Spleen (tissue), 11 donors: ENCODE measurements at regions not wholly inside any gene's neighbourhood (a gene's known extent, or its start where the extent isn't known, plus 50 kb on each side); places are given as distances from the start of the nearest gene placed in this dataset.

Experiments used
- DNase-seq: peaks from one replicate; pipeline ENCODE4 v3.0.0-alpha.2; 2020
- H3K27ac ChIP-seq, 8 donors: fragments of 200-600 bp; sonication (generic) in 7 of 8; 1 replicate in 4 of 8; 2 replicates in 4 of 8; pipeline versions ENCODE4 v1.5.0 to v1.8.0; 2016 to 2021; ENCODE audit warnings: inconsistent platforms in 4 of 8, mild to moderate bottlenecking in 4 of 8, moderate library complexity in 1 of 8
- H3K27me3 ChIP-seq, 7 donors: fragments of 200-600 bp; sonication (generic) in 6 of 7; replicated peaks in 1 of 7; 1 replicate in 4 of 7; 2 replicates in 3 of 7; pipeline versions ENCODE4 v1.5.0 to v1.8.0; 2016 to 2021; ENCODE audit warnings: inconsistent platforms in 3 of 7, mild to moderate bottlenecking in 1 of 7
- H3K36me3 ChIP-seq, 6 donors: fragments of 200-600 bp; sonication (generic) in 5 of 6; 1 replicate in 4 of 6; 2 replicates in 2 of 6; pipeline versions ENCODE4 v1.5.0 to v1.8.0; 2016 to 2021; ENCODE audit warnings: inconsistent platforms in 2 of 6
- H3K4me1 ChIP-seq, 6 donors: fragments of 200-600 bp; sonication (generic) in 5 of 6; 1 replicate in 3 of 6; 2 replicates in 3 of 6; pipeline versions ENCODE4 v1.5.0 to v1.8.0; 2016 to 2021; ENCODE audit warnings: inconsistent platforms in 3 of 6
- H3K4me3 ChIP-seq, 8 donors: fragments of 200-600 bp; sonication (generic) in 7 of 8; 1 replicate in 4 of 8; 2 replicates in 4 of 8; pipeline versions ENCODE4 v1.5.0 to v1.8.0; 2016 to 2021; ENCODE audit warnings: inconsistent platforms in 4 of 8, mild to moderate bottlenecking in 4 of 8, moderate library complexity in 2 of 8
- H3K9me3 ChIP-seq, 8 donors: fragments of 200-600 bp; sonication (generic) in 7 of 8; 1 replicate in 4 of 8; 2 replicates in 4 of 8; pipeline versions ENCODE4 v1.5.0 to v1.8.0; 2016 to 2021; ENCODE audit warnings: inconsistent platforms in 4 of 8
- POLR2A ChIP-seq, 3 donors: fragments of 450-650 bp; IDR thresholded peaks; one replicate each; pipeline ENCODE4 v1.5.1; 2017; ENCODE audit warnings: antibody characterized with exemption in 3 of 3, mild to moderate bottlenecking in 1 of 3
- POLR2AphosphoS5 ChIP-seq, 3 donors: sonication (generic); formaldehyde crosslinking; IDR thresholded peaks; one replicate each; pipeline ENCODE4 v1.5.1; 2017; ENCODE audit warnings: antibody characterized with exemption in 3 of 3
- WGBS, 5 donors: extraction: QIAGEN DNeasy Blood & Tissue Kit in 3 of 5; methylation state at CpG; one replicate each; pipeline versions ENCODE4 v1.1.5 to v1.1.7; 2013 to 2018; 5-methylcytosine and 5-hydroxymethylcytosine counted together
- intact Hi-C: fragments of 100-400 bp; cut with DNase I; formaldehyde crosslinking; loops from one replicate; pipeline ENCODE4 v1.15.0; 2023; ENCODE audit warnings: low total_unique reads
- TF ChIP-seq, protein P1 (sequence below), 11 experiments: fragments of 200-600 bp in 7 of 11; fragments of 450-650 bp in 4 of 11; sonication (generic) in 4 of 11; IDR thresholded peaks in 8 of 11; conservative IDR thresholded peaks in 3 of 11; 1 replicate in 7 of 11; 2 replicates in 4 of 11; pipeline versions ENCODE4 v1.4.0 to v1.8.0; 2016 to 2021; ENCODE audit warnings: antibody characterized with exemption in 11 of 11, inconsistent platforms in 4 of 11, mild to moderate bottlenecking in 1 of 11
- donor health status: healthy with polysubstance abuse.
- donor health status: DM: no; HTN: no; CAD: no; lungs with moderate emphysema.
- donor health status: DM: no; HTN: no; CAD: no.
- donor health status: Bipolar disorder and iron deficiency.
- donor health status: healthy.
- donor health status: DM: no; HTN: no; CAD: no.
- donor health status: DM: yes; HTN: yes; CAD: no.

DNA sequence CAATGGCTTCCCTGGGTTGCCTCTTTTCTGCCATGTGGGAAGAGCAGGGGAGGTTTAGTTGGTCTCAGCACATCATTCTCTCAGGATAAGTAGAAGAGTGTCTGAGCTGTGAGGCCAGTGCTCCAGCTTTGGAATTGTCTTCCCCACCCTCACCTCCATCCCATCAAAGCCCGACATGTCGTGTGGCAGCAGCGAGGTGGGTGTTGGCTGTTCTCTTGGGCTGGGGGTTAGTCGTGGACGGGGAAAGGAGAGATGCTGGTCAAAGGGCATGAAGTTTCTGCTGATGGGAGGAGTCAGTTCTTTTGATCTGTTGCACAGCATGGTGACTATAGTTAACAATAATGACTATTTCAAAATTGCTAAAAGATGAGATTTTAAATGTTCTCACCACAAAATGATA is 404.2 kb downstream of the TMEM121 start:
- H3K4me3 ChIP-seq: no peak overlapping the region
- H3K27me3 ChIP-seq: peaks cover 0 to 29% (median 0%) of the 10 kb centered on the region in 7 donors
- peak; percentile 49 for DNase-seq
- H3K9me3 ChIP-seq: peaks cover 0 to 8% (median 4%) of the 10 kb centered on the region in 8 donors
- TF ChIP-seq, protein P1, sequence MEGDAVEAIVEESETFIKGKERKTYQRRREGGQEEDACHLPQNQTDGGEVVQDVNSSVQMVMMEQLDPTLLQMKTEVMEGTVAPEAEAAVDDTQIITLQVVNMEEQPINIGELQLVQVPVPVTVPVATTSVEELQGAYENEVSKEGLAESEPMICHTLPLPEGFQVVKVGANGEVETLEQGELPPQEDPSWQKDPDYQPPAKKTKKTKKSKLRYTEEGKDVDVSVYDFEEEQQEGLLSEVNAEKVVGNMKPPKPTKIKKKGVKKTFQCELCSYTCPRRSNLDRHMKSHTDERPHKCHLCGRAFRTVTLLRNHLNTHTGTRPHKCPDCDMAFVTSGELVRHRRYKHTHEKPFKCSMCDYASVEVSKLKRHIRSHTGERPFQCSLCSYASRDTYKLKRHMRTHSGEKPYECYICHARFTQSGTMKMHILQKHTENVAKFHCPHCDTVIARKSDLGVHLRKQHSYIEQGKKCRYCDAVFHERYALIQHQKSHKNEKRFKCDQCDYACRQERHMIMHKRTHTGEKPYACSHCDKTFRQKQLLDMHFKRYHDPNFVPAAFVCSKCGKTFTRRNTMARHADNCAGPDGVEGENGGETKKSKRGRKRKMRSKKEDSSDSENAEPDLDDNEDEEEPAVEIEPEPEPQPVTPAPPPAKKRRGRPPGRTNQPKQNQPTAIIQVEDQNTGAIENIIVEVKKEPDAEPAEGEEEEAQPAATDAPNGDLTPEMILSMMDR (IDR thresholded peaks at IDR 0.05 in 8 of 11, conservative IDR thresholded peaks at IDR 0.05 in 3 of 11): no peak
- TF ChIP-seq POLR2AphosphoS5 (IDR thresholded peaks at IDR 0.05): peak in 1 of 3 donors; percentile 48
- no peaks in the 10 kb centered on the region for H3K4me1 ChIP-seq
- 66 to 81% (median 69%) methylated on average over 5 of the region's 5 CpGs for WGBS, 5 donors
- no peaks in the 10 kb centered on the region for H3K36me3 ChIP-seq
- no peak overlapping the region for H3K27ac ChIP-seq
- intact Hi-C loops: loop anchor here (10.0 kb wide), 1 partner anchor 246 kb away; no protein-coding TSS in a partner anchor

DNA sequence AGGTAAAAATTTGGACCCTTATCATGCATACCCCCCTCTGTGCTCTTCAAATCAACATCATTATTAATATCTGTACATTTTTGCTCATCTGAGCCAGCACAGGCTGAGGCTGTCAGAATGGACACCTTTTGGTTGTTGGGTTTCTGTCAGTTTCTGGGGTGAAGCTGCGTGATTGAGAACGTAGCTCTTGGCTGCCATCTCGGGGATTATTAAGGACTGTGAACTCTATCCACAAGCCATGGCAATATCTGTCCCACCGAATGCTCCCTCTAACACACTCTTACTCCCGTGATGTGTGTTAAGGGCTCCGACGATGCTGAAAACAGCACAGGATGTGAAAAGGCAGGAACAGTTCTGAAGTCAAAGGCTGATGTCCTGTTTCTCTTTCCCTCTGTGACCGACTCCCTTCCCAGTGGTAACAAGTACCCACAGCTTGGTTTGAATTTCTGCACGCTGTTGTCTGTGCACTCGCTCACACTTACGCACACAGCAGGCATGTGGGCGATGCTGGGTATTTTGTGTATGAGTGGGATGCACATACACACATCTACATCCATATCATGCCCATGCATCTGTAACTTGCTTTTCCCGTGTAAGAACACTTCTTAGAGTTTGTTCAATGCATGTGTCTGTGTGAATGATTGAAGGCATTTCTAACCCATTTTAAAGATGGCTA is 405.6 kb downstream of the TMEM121 start:
- 35 to 65% (median 59%) methylated on average over 13 of the region's 13 CpGs for WGBS, 5 donors
- peaks cover 0 to 11% (median 5%) of the 10 kb centered on the region in 8 donors for H3K9me3 ChIP-seq
- intact Hi-C loops: loop anchor here (10.0 kb wide), 1 partner anchor 247 kb away; no protein-coding TSS in a partner anchor
- H3K27me3 ChIP-seq: peaks cover 0 to 30% (median 0%) of the 10 kb centered on the region in 7 donors
- no peak overlapping the region for H3K4me3 ChIP-seq
- no peak for TF ChIP-seq POLR2A (IDR thresholded peaks at IDR 0.05)
- TF ChIP-seq POLR2AphosphoS5 (IDR thresholded peaks at IDR 0.05): peak in 1 of 3 donors; percentile 67
- no peaks in the 10 kb centered on the region for H3K4me1 ChIP-seq
- no peak overlapping the region for H3K27ac ChIP-seq
- DNase-seq: no peak
- no peaks in the 10 kb centered on the region for H3K36me3 ChIP-seq

DNA sequence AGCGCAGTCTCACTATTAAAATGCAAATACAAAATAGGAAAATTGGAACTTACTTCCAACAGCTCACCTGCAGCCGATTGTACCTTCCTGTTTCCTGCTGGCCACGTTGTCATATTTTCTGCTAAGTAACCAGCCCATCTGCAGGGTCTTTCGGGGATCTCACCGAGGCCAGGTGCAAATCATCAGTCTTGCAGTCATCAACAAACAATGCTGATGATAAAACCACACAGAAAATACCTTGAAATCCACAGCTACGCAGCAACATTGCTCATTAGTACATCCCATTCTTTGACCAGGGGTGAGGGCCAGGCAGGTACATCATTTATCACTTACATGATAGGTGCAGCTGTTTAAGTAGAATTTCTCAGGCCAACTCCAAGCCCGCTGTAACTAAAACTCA is 406.9 kb downstream of the TMEM121 start:
- Histone ChIP-seq H3K27ac (no peak overlapping the region), H3K4me3 (no peak overlapping the region), H3K4me1 (no peaks in the 10 kb centered on the region), H3K27me3 (peaks cover 0 to 27% (median 0%) of the 10 kb centered on the region in 7 donors), H3K36me3 (no peaks in the 10 kb centered on the region), H3K9me3 (peaks cover 0 to 21% (median 11%) of the 10 kb centered on the region in 8 donors)
- no peak for TF ChIP-seq POLR2AphosphoS5 (IDR thresholded peaks at IDR 0.05)
- no peak for TF ChIP-seq POLR2A (IDR thresholded peaks at IDR 0.05)
- TF ChIP-seq, protein P1 (IDR thresholded peaks at IDR 0.05 in 8 of 11, conservative IDR thresholded peaks at IDR 0.05 in 3 of 11): no peak
- intact Hi-C loops: loop anchor here (10.0 kb wide), 1 partner anchor 248 kb away; no protein-coding TSS in a partner anchor
- 64 to 75% (median 66%) methylated on average over 7 of the region's 7 CpGs for WGBS, 5 donors
- no peak for DNase-seq

DNA sequence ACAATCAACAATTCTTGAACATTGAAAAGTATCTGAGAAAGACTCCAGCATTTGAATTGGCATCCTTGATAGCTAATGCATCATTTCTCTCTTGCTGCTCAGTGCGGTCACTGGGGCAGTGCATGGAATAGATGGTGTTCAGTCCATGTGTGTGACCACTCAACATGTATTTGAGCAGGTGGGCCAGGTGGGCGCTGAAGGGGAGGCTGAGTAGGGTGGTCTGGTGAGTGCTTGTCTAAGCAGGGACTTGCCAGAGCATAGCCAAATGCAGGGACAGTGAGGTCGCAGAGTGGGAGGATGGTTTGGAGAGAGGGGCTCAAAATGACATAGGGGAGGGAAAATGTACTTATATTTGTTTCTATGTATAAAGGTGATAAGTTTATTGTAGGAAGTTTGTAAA is 409.0 kb downstream of the TMEM121 start:
- intact Hi-C loops: loop anchor here (10.0 kb wide), 1 partner anchor 251 kb away; no protein-coding TSS in a partner anchor
- peaks cover 0 to 42% (median 32%) of the 10 kb centered on the region in 8 donors for H3K9me3 ChIP-seq
- peaks cover 0 to 11% (median 0%) of the 10 kb centered on the region in 7 donors for H3K27me3 ChIP-seq
- DNase-seq: no peak
- H3K4me1 ChIP-seq: no peaks in the 10 kb centered on the region
- H3K27ac ChIP-seq: no peak overlapping the region
- no peak overlapping the region for H3K4me3 ChIP-seq
- no peaks in the 10 kb centered on the region for H3K36me3 ChIP-seq
- TF ChIP-seq POLR2AphosphoS5 (IDR thresholded peaks at IDR 0.05) (no peak), POLR2A (IDR thresholded peaks at IDR 0.05) (no peak)
- TF ChIP-seq, protein P1 (IDR thresholded peaks at IDR 0.05 in 8 of 11, conservative IDR thresholded peaks at IDR 0.05 in 3 of 11): no peak
- 72 to 79% (median 75%) methylated on average over 3 of the region's 3 CpGs for WGBS, 5 donors
